Muscle of arm (tissue), 1 donor: ENCODE measurements at regions not wholly inside any gene's neighbourhood (a gene's known extent, or its start where the extent isn't known, plus 50 kb on each side); places are given as distances from the start of the nearest gene placed in this dataset.
"Not testable (repeated sequence)": the region's sequence is repeated elsewhere in the genome, so short reads cannot be mapped to it uniquely, and the experiment has no call there.

Experiments used
- DNase-seq: peaks from one replicate; pipeline ENCODE4 v3.0.0-alpha.2; 2013

DNA sequence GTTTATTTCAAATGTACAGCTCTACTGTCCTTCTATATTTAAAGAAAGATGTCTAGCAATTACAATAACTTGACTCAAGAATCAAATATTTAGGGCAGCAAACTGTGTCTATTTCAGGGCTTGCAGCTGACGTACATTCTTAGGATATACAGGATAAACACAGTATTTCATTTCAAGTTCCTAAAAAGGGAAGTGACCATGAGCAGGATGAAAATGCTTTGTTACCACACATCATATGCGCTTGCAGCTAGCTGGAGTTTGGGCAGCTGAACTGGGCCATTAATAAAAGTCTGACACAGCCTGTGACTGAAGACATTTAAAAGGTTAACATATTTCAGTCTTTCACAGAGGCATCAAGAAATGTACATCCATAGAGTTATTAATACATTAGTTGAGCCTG is 264.6 kb upstream of the TRIB2 start:
- no peak for DNase-seq

DNA sequence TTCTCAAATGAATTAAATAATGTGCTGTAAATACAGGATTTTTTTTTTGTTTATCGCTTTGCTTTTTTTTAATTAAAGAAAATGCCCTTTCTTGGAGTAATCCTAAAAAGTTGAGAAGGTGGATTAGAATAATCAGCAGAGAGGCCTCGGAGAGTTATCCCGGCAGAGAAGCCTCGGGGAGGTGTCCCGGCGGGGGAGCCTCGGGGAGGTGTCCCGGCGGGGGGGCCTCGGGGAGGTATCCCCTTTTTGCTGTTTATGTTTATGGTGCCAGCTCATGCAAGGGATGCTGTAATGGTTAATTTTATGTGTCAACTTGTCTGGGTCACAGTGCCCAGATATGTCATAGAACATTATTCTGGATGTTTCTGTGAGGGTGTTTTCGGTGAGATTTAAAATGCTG is 263.0 kb upstream of the TRIB2 start:
- DNase-seq = no peak

DNA sequence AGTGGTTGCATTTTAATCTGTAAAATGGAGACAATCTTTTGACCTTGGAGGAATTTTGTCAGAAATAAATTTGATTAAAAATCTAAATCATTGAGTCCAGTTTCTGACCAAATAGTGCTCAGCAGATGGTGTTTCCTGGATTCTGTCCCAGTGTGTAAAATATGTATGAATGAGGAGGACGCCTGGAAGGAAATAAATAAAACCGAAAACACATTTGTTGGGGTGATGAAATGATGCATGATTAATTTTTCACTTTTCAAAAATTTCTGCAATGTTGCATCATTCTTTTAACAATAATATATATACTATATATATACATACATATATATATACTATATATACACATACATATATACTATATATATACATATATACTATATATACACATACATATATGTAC is 261.1 kb upstream of the TRIB2 start:
- peak; percentile 53 for DNase-seq

DNA sequence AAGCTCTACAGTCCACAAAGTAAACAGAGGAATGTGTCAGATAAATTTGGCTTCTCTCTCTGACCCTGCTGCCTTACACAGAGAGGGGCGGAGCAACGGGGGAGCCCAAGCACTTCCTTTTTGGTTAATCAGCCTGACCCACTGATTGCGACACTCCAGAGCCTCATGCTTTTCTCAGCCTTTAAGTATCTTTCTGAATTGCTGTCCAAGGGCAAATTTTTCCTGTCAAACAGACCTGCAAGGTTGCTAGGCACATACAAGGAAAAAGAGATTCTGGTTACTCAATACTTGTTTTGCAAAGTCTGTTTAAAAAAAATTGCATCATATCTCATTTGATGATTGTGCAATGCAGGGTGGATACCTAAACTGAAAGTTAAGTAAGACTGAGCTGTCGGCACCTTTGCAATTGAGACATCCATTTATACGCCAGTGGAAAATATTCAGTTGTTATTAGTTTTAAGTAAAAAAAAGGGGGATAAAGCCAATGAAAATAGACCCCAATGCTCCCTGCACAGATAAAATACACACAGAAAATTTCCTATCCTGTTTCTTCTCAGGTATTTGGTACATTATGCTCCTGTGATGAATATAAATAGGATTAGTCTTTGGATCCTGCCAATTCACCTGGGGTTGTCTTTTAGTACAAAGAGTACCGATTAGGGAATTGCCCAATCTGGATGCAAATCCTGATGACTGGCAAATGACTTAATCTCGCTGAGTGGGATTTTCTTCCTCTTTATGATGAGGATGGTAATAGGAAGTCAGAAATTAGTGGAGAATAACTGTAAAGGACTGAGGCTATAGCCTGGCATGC is 260.2 kb upstream of the TRIB2 start:
- peak; percentile 52 for DNase-seq

DNA sequence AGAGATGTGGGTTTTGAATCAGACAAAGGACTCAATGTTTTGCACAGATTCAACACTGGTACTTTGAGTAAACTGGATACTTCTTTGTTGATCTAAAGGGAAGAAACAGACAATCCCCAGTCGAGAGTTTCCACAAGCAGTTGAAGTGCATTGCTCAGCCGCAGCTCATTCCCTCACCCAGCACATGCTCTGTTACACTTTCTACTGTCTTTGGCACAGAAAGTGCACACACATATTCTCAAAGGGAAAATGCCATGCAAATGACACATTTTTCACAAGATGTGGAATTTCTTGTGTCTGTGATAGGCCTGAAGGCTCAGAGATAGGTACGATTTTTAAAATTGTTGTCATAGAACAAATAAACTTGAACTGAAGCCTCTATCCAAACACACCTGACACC is 258.9 kb upstream of the TRIB2 start:
- DNase-seq = no peak

DNA sequence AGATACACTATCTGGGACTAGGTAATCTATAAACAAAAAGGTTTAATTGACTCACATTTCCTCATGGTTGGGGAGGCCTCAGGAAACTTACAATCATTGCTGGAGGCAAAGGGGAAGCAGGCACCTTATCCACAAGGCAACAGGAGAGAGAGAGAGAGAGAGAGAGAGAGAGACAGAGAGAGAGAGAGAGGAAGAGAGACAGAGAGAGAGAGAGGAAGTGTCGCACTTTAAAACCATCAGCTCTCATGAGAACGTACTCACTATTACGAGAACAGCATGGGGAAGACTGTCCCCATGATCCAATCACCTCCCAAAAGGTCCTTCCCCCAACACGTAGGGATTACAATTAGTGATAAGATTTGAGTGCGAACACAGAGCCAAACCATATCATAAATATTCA is 253.5 kb upstream of the TRIB2 start:
- no peak for DNase-seq

DNA sequence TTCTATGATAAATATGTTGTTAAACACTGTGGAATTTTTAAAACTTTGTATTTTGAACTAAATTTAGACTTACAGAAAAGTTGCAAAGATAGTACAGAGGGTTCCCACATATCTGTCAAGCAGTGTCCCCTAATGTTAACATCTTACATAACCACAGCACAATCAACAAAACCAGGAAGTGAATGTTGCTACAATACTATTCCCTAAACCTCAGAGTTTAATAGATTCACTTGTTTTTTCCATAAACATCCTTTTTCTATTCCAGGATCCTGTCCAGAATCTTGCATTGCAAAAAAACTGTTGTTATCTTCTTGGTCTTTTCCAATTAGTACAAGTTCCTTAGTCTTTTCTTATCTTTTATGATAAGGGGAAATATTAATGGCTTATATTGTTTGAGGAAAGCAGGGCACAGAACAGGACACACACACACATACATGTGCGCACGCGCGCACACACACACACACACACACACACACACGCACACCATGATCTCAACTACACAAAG is 251.1 kb upstream of the TRIB2 start:
- no peak for DNase-seq

DNA sequence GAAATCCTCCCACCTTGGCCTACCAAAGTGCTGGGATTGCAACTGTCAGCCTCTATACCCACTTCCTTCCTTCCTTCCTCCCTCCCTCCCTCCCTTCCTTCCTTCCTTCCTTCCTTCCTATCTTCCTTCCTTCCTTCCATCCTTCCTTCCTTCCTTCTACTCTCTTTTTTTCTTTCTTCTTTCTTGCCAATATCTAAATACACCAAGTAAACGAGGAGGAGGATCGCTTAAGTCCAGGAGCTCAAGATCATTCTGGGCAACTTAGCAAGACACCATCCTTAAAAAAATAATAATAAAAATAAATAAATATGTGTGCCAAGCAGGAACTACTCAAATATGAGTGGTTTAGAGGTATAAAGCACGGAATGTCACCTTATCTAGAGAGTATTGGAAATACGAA is 249.4 kb upstream of the TRIB2 start:
- DNase-seq = no peak

DNA sequence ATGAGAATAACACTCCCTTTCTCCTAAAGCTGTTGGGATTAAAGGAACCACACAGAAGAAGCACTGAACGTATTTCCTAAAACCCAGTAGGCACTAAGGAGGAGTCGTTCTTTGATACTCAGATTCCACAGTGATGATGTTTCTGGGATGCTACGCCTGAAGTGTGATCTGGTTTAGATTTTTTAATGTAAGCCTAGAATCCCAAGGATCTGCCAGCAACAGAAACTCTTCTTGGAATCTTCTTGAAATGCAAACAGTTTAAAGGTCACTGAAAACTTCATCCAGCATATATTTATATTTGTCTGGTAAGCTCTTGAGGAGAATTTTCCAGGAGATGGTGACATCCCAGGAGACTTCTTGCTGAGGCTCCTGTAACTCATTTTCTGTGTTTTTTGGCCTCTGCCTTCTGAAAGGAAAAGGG is 247.6 kb upstream of the TRIB2 start:
- DNase-seq = peak; percentile 48

DNA sequence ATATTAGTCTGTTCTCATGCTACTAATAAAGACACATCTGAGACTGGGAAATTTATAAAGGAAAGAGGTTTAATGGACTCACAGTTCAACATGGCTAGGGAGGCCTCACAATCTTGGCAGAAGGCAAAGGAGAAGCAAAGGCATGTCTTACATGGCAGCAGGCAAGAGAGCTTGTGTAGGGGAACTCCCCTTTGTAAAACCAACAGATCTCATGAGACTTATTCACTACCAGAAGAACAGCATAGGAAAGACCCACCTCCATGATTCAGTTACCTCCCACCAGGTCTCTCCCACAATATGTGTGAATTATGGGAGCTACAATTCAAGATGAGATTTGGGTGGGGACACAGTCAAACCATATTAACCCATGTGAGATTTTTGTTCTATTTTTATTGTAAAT is 244.5 kb upstream of the TRIB2 start:
- not testable (repeated sequence) for DNase-seq

DNA sequence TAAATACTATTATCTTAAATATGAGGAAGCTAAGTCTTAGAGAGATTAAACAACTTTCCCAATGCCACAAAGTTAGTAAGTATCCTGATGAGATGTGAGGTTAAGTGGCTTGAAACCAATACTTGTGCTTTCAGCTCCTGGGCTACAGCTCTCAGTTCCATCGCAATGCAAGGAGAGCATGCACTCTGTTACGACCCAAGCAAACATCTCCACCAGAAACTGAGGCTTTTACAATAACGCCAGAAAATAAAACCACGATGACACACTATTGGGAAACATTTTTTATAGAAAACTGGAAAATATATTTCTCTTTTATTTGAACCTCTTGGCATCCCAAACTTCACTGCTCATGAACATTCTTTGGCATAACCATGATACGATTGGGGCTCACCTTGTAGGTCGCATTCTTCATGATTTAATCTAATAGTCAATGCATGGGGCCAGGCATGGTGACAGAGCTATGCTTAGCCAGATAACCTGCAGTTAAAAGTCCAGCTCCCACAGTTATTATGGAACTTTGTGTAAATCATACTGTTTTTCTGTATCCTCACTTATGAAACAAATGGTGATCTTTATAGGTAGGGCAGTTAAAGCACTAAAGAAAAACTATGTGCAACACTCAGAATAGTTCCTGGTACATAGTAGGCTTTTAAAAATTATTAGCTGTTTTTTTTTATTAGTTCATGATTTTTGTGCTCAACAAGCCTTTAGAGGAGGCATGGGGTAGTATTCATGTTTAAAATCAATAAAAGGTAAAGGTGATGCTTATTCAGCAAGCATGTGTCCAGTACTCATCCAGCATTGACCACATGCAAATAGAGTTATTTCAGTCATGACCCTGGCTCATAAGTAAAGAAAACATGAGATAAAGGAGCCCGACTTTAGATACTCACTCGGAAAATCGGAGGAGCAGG is 238.3 kb upstream of the TRIB2 start:
- no peak for DNase-seq

DNA sequence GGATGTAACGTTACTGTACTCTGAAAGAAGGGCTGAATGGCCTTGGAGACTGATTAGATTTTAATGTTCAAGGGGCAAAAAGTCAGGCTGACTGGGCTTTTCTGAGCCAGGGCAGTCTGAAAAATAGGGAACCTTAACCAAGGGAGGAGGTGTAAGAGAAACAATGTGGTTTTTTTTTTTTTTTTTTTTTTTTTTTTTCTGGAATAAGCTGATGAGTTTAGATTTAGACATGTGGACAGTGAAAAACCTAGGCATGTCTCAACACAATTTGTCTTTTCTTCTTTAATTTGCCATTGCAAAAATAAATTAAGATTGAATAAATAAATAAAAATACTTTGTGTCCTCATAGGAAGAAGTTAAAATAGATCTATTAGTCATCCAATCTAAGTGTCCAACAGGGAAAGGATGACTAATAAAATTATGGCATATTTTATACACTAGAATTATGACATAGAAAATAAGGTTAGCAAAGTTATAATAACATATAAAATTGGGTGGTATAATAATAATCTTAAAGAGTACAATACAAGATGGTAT is 237.6 kb upstream of the TRIB2 start:
- DNase-seq = no peak

DNA sequence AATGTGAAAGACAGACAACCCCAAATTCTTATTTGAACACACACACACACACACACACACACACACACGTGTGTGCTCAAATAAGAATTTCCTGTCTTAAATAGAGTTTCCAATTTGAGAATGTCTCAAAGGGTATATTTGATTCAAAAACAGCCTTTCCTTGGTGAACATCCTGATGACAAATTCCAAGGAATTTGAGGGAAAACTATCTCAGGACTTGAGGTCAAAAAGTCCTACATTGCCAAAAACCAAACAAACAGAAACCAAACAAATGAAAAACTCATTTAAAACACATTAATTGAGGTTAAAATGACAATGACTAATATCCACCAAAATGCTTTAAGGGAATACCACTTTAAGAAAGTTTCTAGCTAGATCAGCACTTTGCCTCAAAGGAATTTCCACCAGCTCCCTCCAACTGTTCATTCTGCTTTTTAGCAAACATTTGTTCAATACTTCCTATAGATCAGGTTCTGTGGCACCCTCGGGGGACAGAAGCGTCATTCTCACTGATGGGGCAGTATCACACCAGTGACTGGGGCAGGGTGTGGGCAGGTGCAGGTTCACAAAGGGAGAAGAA is 232.1 kb upstream of the TRIB2 start:
- DNase-seq = no peak

DNA sequence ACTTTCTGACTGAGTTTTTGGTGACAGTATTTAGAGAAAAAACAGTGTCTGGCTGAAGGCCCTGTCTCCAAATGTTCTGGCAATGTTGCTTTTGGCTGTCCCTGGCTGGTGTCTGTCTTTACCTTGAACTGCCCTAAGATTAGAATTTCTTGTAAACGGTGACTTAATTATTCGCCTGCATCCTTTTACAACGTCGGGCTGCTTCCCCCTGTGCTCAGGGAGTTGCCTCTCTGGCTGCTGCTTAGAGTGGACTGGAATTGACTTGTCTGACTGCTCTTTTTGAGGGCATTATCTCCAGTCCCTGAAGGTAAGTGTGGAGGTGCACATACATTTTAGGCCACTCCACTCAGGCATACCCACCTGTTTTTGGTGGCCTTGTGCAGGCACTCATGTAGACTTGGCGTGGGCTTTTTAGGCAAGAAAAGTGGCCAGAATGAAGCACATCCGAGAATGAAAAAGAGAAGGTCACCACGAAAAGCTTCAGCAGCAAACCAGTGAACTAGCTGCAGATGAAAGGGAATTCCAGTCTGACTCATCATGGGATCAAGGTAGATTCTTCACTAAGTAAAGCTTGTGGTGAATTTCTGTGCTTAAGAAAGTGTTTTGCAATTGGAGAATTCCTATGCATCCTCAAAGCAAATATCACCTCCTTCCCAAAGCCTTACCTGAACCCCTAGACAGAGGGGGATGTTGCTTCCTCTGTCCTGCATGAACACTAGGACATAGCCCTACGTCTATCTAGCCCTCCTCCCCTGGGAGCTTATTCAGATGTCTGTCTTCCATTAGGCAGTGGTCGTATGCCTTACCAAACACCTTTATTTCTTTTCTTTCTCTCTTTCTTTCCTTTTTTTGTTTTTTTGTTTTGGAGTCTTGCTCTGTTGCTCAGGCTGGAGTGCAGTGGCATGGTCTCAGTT is 230.3 kb upstream of the TRIB2 start:
- DNase-seq = no peak

DNA sequence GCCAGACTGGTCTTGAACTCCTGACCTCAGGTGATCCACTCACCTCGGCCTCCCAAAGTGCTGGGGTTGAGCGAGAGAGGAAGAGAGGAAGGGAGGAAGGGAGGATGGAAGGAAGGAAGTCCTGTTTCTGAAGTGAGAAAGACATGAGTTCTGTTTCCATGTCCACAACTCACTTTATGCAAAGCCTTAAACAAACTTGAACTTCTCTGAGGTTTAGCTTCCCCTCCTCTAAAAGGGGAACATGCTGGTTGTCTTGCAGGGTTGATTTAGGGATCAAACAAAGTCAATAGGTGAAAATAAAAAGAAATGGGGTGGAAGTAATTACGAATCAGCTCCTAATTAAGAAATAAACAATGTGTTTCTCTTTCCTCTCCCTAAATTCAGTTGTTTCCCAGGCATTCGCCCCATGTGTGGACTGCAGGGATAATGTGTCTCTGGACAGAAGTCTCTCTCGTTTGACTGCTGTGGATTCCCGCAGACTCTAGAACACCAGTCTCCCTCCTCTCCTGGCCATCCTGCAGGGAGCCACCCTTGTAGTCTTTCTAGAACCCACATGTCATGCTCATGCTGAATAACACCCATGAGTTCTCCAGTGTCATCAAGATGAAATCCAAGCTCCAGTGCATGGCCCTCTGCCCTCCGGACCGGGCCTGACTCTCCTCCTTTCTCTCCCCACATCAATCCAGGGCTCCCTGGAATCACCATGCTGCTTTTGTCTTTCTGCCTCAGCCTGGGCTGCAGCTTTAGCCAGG is 229.3 kb upstream of the TRIB2 start:
- no peak for DNase-seq

DNA sequence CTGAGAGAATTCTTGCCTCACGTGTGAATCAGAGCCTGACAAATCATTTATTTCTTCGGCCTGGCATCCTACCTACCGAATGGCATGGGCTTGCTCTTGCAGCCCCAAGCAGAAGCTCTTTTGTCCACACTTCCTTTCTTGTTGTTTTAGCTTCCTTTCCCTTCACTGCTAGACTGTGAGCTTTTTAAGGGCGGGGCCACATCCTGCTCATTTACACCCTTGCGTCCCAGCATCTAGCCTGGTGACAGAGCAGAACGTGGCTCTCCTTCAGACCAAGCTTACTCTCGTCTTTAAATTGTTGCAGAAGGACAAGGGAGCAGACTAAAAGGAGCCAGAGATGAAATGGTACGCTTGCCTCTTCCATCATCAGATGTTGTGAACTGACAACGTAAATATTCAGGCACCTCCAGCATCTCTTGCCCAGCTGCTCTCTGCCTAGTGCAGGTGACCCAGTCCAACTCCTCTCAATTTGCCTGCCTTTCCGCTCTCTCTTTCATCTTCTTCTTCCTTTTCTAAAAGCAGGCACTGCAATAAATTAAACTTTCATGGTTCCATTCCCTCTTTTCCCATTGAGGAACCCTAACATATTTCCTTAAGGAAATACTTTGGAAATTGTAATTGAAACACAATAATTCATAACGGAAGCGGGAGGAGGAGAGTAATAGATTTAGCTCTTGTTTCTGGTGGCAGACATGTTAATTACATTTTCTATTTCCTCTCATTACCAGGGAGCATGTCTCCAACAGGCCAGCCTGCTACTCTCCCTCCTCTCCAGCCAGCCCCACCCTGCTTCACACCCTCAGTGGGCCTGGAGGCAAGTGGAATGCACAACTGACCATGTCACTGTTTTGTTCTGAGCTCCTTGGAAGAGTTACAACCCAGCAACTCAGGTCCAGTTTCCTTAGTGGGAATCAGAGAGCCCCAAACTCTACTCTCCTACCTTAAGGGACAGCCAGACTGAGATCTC is 228.1 kb upstream of the TRIB2 start:
- no peak for DNase-seq

DNA sequence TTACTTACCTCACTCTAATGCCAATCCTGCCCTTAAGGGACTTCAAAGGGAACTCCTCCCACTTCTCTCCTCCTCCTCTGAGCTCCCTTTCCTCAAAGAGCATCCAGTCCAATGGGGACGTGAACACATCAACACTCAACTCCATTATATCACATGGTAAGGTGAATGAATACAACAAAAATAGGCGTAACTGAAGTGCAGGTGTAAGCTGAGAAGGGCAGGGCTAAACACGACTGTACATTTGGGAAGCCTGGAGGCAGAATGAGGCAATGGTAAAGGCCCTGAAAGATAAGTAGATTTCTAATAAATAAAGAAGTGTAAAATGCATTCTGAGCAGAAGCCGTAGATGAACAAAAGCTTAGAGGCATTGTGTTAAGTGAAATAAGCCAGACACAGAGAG is 226.1 kb upstream of the TRIB2 start:
- DNase-seq = no peak

DNA sequence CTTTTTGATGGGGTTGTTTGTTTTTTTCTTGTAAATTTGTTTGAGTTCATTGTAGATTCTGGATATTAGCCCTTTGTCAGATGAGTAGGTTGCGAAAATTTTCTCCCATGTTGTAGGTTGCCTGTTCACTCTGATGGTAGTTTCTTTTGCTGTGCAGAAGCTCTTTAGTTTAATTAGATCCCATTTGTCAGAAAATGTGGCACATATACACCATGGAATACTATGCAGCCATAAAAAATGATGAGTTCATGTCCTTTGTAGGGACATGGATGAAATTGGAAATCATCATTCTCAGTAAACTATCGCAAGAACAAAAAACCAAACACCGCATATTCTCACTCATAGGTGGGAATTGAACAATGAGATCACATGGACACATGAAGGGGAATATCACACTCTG is 224.4 kb upstream of the TRIB2 start:
- DNase-seq = not testable (repeated sequence)

DNA sequence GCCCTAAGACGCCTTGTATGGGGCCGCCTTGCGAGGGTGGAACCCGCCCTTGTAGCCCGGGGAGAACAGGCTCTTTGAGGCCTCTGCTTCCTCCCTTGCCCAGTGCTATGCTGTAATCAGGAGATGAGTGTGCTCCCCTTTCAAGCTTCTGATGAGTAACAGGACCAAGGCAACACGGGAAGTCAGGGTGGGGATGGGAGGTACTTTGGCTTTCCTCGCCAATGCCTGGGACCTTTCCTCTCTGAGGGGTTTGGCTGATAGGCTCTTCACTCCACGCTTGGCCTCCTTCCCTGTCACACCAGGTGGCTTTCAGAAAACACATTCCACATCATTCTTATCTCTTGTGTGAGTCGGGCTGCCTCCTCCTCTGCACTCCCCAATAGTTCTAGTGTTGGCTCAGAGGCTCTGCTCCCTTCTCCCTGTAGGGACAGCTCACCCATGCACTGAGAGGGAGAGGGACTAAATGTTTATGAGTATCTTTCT is 223.7 kb upstream of the TRIB2 start:
- DNase-seq = no peak
